ENCODE measurements at regions not wholly inside any gene's neighbourhood (a gene's known extent, or its start where the extent isn't known, plus 50 kb on each side); places are given as distances from the start of the nearest gene placed in this dataset.

DNA sequence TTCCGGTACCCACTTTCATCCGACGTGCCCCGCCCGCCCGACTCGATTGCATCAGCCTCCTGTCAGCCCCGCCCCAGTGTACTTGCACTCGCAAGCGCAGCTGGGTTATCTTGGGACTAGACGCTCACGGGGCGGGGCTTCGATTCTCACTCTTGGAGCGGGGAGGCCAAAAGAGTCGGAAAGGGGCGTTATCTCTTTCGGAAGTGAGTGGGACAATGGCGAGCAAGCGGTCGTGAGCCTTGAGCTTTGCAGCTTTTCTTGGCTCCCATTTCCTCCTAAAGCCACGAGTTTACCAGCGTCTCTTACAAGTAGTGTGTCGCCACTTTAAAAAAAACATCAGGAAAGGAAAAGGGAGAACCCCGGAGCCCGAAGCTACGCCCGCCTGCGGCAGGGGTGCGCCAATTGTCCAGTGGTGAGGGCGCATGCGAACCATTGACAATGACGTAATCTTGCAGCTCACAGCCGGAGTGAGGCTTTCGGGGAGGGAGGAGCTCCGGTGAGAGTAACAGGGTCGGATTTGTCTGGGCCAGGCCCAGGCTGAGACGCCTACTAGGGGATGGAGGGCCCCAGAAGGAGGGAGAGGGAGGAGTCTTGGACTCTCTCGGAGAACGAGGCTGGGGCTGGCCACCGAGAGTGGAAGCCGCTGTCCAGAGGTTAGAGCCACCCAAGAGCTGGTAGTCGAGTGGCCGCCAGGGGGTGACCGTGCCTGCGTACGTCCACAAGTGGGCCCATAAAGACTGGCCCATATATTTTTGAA is 109.5 kb downstream of the GNL3L start (continued):
- peak; percentile 55; the same call in 1 of the 2 replicates for TF ChIP-seq JUN (IDR thresholded peaks at IDR 0.05; ENCODE audit: borderline replicate concordance, low read depth, low read length)
- no peak for TF ChIP-seq JUN (CRISPR knock-in tag; IDR thresholded peaks at IDR 0.05; ENCODE audit: borderline replicate concordance)
- TF ChIP-seq ZFP36 (IDR thresholded peaks at IDR 0.05; ENCODE audit: low read depth, low read length, partially characterized antibody): peak; percentile 21
- TF ChIP-seq RB1 (IDR thresholded peaks at IDR 0.05; ENCODE audit: low read depth): peak; percentile 25; the same call in 1 of the 2 replicates
- TF ChIP-seq XRCC5 (IDR thresholded peaks at IDR 0.05; ENCODE audit: low read depth, low read length): 0 out of 2 replicates have a peak, but pooled peaks have one; percentile 32
- TF ChIP-seq HDAC2 (IDR thresholded peaks at IDR 0.05): peak; percentile 58; the same call in 1 of the 2 replicates
- 0 out of 2 replicates have a peak, but pooled peaks have one; percentile 14 for TF ChIP-seq NCOR1 (IDR thresholded peaks at IDR 0.05)
- TF ChIP-seq, protein P1, sequence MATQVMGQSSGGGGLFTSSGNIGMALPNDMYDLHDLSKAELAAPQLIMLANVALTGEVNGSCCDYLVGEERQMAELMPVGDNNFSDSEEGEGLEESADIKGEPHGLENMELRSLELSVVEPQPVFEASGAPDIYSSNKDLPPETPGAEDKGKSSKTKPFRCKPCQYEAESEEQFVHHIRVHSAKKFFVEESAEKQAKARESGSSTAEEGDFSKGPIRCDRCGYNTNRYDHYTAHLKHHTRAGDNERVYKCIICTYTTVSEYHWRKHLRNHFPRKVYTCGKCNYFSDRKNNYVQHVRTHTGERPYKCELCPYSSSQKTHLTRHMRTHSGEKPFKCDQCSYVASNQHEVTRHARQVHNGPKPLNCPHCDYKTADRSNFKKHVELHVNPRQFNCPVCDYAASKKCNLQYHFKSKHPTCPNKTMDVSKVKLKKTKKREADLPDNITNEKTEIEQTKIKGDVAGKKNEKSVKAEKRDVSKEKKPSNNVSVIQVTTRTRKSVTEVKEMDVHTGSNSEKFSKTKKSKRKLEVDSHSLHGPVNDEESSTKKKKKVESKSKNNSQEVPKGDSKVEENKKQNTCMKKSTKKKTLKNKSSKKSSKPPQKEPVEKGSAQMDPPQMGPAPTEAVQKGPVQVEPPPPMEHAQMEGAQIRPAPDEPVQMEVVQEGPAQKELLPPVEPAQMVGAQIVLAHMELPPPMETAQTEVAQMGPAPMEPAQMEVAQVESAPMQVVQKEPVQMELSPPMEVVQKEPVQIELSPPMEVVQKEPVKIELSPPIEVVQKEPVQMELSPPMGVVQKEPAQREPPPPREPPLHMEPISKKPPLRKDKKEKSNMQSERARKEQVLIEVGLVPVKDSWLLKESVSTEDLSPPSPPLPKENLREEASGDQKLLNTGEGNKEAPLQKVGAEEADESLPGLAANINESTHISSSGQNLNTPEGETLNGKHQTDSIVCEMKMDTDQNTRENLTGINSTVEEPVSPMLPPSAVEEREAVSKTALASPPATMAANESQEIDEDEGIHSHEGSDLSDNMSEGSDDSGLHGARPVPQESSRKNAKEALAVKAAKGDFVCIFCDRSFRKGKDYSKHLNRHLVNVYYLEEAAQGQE (IDR thresholded peaks at IDR 0.05; ENCODE audit: borderline replicate concordance): peak; percentile 83
- TF ChIP-seq, protein P1 (CRISPR knock-in tag; IDR thresholded peaks at IDR 0.05; ENCODE audit: low read depth): no peak; the same call in 1 of the 2 replicates
- peak; percentile 33; the same call in 1 of the 2 replicates for TF ChIP-seq PML (IDR thresholded peaks at IDR 0.05; ENCODE audit: low read length)
- TF ChIP-seq JUNB (CRISPR knock-in tag; conservative IDR thresholded peaks at IDR 0.05): no peak; the same call in 1 of the 2 replicates
- TF ChIP-seq FOXK1 (CRISPR knock-in tag; IDR thresholded peaks at IDR 0.05; ENCODE audit: borderline replicate concordance): no peak
- TF ChIP-seq EP300 (IDR thresholded peaks at IDR 0.05; ENCODE audit: low read length): peak; percentile 8; the same call in 1 of the 2 replicates
- peak; percentile 85 for TF ChIP-seq POLR2G (IDR thresholded peaks at IDR 0.05; ENCODE audit: low read depth, low read length)
- peak; percentile 74 for TF ChIP-seq ZKSCAN1 (IDR thresholded peaks at IDR 0.05; ENCODE audit: low read depth, low read length)
- peak; percentile 89 for TF ChIP-seq RBFOX2 (IDR thresholded peaks at IDR 0.05; ENCODE audit: low read depth, low read length)
- peak; percentile 73 for TF ChIP-seq POLR2B (IDR thresholded peaks at IDR 0.05; ENCODE audit: low read depth, partially characterized antibody)
- TF ChIP-seq SMARCE1 (IDR thresholded peaks at IDR 0.05): 0 out of 2 replicates have a peak, but pooled peaks have one; percentile 17
- TF ChIP-seq EP400 (IDR thresholded peaks at IDR 0.05): peak; percentile 94
- TF ChIP-seq, protein P2, sequence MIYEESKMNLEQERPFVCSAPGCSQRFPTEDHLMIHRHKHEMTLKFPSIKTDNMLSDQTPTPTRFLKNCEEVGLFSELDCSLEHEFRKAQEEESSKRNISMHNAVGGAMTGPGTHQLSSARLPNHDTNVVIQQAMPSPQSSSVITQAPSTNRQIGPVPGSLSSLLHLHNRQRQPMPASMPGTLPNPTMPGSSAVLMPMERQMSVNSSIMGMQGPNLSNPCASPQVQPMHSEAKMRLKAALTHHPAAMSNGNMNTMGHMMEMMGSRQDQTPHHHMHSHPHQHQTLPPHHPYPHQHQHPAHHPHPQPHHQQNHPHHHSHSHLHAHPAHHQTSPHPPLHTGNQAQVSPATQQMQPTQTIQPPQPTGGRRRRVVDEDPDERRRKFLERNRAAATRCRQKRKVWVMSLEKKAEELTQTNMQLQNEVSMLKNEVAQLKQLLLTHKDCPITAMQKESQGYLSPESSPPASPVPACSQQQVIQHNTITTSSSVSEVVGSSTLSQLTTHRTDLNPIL (CRISPR knock-in tag; IDR thresholded peaks at IDR 0.05): no peak
- peak; percentile 98 for TF ChIP-seq ZSCAN32 (CRISPR knock-in tag; IDR thresholded peaks at IDR 0.05)

Data from K562 (cell line).